A673 (cell line): ENCODE measurements at regions not wholly inside any gene's neighbourhood (a gene's known extent, or its start where the extent isn't known, plus 50 kb on each side); places are given as distances from the start of the nearest gene placed in this dataset.

Experiments used
- BruUV-seq: library from RNA; stranded (reverse); fragments of 400-500 nt; replicated peaks from 2 replicates; lab custom pipeline; 2021; lab: Mats Ljungman, UMichigan
- CTCF ChIA-PET: fragments of 300-600 bp; sonication (Branson Sonifier 250); formaldehyde crosslinking; loops from one replicate; lab custom pipeline; 2022; ENCODE audit warnings: antibody characterized with exemption; lab: Charles Lee
- POLR2A ChIA-PET: fragments of 300-600 bp; sonication (Branson Sonifier 250); formaldehyde crosslinking; loops from one replicate; lab custom pipeline; 2022; ENCODE audit warnings: antibody characterized with exemption; ENCODE audit not compliant: low non-redundant PET; lab: Charles Lee
- DNase-seq: peaks from one replicate; pipeline ENCODE4 v3.0.0-alpha.2; 2015; ENCODE audit warnings: low spot score
- H3K27ac ChIP-seq: fragments of 200-600 bp; sonication (generic); 2 replicates; pipeline ENCODE4 v1.5.1; 2016; ENCODE audit warnings: mixed run types, low read depth, mild to moderate bottlenecking, mixed read lengths, antibody characterized with exemption, low read length; ENCODE audit not compliant: poor library complexity, severe bottlenecking
- H3K27me3 ChIP-seq: fragments of 200-600 bp; sonication (generic); replicated peaks from 2 replicates; pipeline ENCODE4 v1.6.1; 2017; ENCODE audit warnings: mixed run types, low read depth, mild to moderate bottlenecking, mixed read lengths, antibody characterized with exemption, low read length; ENCODE audit not compliant: insufficient read depth, poor library complexity
- H3K36me3 ChIP-seq: fragments of 200-600 bp; sonication (generic); 2 replicates; pipeline ENCODE4 v1.6.1; 2016; ENCODE audit warnings: mixed run types, mild to moderate bottlenecking, mixed read lengths, antibody characterized with exemption, low read length; ENCODE audit not compliant: insufficient read depth, poor library complexity, severe bottlenecking
- H3K4me1 ChIP-seq: fragments of 200-600 bp; sonication (generic); 2 replicates; pipeline ENCODE4 v1.6.1; 2017; ENCODE audit warnings: mixed run types, mild to moderate bottlenecking, mixed read lengths, antibody characterized with exemption, low read length; ENCODE audit not compliant: insufficient read depth, poor library complexity, severe bottlenecking
- H3K4me3 ChIP-seq: fragments of 200-600 bp; sonication (generic); 2 replicates; pipeline ENCODE4 v1.5.1; 2016; ENCODE audit warnings: low read depth, mixed run types, mild to moderate bottlenecking, mixed read lengths, low read length; ENCODE audit not compliant: poor library complexity, severe bottlenecking
- H3K9me3 ChIP-seq: fragments of 200-600 bp; sonication (generic); 2 replicates; pipeline ENCODE4 v1.6.1; 2016; ENCODE audit warnings: mixed run types, low read depth, mild to moderate bottlenecking, mixed read lengths, antibody characterized with exemption, low read length; ENCODE audit not compliant: poor library complexity, severe bottlenecking
- CTCF ChIP-seq: fragments of 300-800, 200-600 bp; sonication (generic); conservative IDR thresholded peaks from 2 replicates; pipeline ENCODE4 v1.5.1; 2017; ENCODE audit warnings: low read depth, mild to moderate bottlenecking, antibody characterized with exemption, low read length, moderate library complexity, mixed read lengths
- EZH2 ChIP-seq: fragments of 200-600 bp; sonication (generic); IDR thresholded peaks from 2 replicates; pipeline ENCODE4 v1.6.1; 2017; ENCODE audit warnings: borderline replicate concordance, low read depth, mild to moderate bottlenecking, mixed read lengths, antibody characterized with exemption, low read length; ENCODE audit not compliant: poor library complexity, severe bottlenecking
- intact Hi-C: fragments of 100-400 bp; cut with micrococcal nuclease; formaldehyde crosslinking; loops from one replicate; pipeline ENCODE4 v1.10.0; 2022; ENCODE audit not compliant: unreplicated experiment

GRCh38 chr11:116694349-116694725 lies 78.5 kb downstream of the BUD13 start:
- H3K27me3 ChIP-seq, result peaks cover 12% of the 10 kb centered on the region
- CTCF ChIA-PET, result no interaction called here
- H3K36me3 ChIP-seq, result no peaks in the 10 kb centered on the region
- no TSS peak for BruUV-seq
- DNase-seq, result no peak
- POLR2A ChIA-PET, result no interaction called here
- H3K4me1 ChIP-seq, result no peaks in the 10 kb centered on the region
- no peaks in the 10 kb centered on the region for H3K9me3 ChIP-seq
- H3K4me3 ChIP-seq, result no peak overlapping the region
- no peak overlapping the region for H3K27ac ChIP-seq
- intact Hi-C loops, result loop anchor here (5.0 kb wide), 1 partner anchor 1362 kb away; no protein-coding TSS in a partner anchor
- TF ChIP-seq EZH2, result no peak
- no peak for TF ChIP-seq CTCF

GRCh38 chr11:116693593-116694348 lies 79.0 kb downstream of the BUD13 start:
- no TSS peak for BruUV-seq
- Histone ChIP-seq H3K27me3 (peaks cover 12% of the 10 kb centered on the region), H3K4me3 (no peak overlapping the region), H3K4me1 (no peaks in the 10 kb centered on the region), H3K27ac (no peak overlapping the region), H3K36me3 (no peaks in the 10 kb centered on the region), H3K9me3 (no peaks in the 10 kb centered on the region)
- POLR2A ChIA-PET, result no interaction called here
- CTCF ChIA-PET, result no interaction called here
- no peak for DNase-seq
- intact Hi-C loops, result loop anchor here (5.0 kb wide), 1 partner anchor 1361 kb away; no protein-coding TSS in a partner anchor
- TF ChIP-seq CTCF, result no peak
- TF ChIP-seq EZH2, result no peak

- Histone ChIP-seq H3K27ac (no peak overlapping the region), H3K36me3 (no peaks in the 10 kb centered on the region), H3K27me3 (peaks cover 12% of the 10 kb centered on the region), H3K4me1 (no peaks in the 10 kb centered on the region), H3K9me3 (no peaks in the 10 kb centered on the region), H3K4me3 (no peak overlapping the region)
- ChIA-PET CTCF (interaction anchor here (0.7 kb wide), 1 partner anchor 55 kb away, joined by 3 read pairs; no protein-coding TSS in a partner anchor), POLR2A (no interaction called here)
- intact Hi-C loops, result loop anchor here (5.0 kb wide), 1 partner anchor 1361 kb away; no protein-coding TSS in a partner anchor
- no peak for DNase-seq
- no peak for TF ChIP-seq EZH2
- no TSS peak for BruUV-seq
Observed at GRCh38 chr11:116693102-116693570, 79.7 kb downstream of the BUD13 start.
